ENCODE measurements at regions not wholly inside any gene's neighbourhood (a gene's known extent, or its start where the extent isn't known, plus 50 kb on each side); places are given as distances from the start of the nearest gene placed in this dataset.

DNA sequence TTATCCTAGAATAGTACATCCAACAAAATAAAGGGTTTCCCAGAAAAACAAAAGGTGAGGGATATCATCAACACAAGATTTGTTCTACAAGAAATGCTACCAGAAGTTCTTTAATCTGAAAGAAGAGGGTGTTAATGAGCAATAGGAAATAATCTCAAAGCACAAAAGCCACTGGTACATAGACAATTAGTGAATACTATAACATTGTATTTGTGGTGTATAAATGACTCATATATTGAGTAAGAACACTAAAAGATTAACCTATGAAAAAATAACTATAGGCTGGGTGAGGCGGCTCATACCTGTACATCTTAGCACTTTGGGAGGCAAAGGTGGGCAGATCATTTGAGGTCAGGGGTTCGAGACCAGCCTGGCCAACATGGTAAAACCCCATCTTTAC, 210.2 kb upstream of the SLITRK3 start:
- no peak for ATAC-seq
- TF ChIP-seq CSDC2 (CRISPR knock-in tag; IDR thresholded peaks at IDR 0.05), result no peak
- no peak for TF ChIP-seq ARNTL (CRISPR knock-in tag; IDR thresholded peaks at IDR 0.05; ENCODE audit: borderline replicate concordance, low read depth)
- TF ChIP-seq TCF4 (CRISPR knock-in tag; IDR thresholded peaks at IDR 0.05; ENCODE audit: borderline replicate concordance), result no peak
- no peak for TF ChIP-seq ZFP30 (CRISPR knock-in tag; IDR thresholded peaks at IDR 0.05)
- TF ChIP-seq ZNF565 (CRISPR knock-in tag; conservative IDR thresholded peaks at IDR 0.05; ENCODE audit: low read depth), result no peak
- TF ChIP-seq ZC3H10 (CRISPR knock-in tag; IDR thresholded peaks at IDR 0.05), result no peak
- TF ChIP-seq ZNF70 (CRISPR knock-in tag; IDR thresholded peaks at IDR 0.05), result no peak
- TF ChIP-seq, protein P1, sequence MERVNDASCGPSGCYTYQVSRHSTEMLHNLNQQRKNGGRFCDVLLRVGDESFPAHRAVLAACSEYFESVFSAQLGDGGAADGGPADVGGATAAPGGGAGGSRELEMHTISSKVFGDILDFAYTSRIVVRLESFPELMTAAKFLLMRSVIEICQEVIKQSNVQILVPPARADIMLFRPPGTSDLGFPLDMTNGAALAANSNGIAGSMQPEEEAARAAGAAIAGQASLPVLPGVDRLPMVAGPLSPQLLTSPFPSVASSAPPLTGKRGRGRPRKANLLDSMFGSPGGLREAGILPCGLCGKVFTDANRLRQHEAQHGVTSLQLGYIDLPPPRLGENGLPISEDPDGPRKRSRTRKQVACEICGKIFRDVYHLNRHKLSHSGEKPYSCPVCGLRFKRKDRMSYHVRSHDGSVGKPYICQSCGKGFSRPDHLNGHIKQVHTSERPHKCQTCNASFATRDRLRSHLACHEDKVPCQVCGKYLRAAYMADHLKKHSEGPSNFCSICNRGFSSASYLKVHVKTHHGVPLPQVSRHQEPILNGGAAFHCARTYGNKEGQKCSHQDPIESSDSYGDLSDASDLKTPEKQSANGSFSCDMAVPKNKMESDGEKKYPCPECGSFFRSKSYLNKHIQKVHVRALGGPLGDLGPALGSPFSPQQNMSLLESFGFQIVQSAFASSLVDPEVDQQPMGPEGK (CRISPR knock-in tag; IDR thresholded peaks at IDR 0.05; ENCODE audit: borderline replicate concordance), result no peak

DNA sequence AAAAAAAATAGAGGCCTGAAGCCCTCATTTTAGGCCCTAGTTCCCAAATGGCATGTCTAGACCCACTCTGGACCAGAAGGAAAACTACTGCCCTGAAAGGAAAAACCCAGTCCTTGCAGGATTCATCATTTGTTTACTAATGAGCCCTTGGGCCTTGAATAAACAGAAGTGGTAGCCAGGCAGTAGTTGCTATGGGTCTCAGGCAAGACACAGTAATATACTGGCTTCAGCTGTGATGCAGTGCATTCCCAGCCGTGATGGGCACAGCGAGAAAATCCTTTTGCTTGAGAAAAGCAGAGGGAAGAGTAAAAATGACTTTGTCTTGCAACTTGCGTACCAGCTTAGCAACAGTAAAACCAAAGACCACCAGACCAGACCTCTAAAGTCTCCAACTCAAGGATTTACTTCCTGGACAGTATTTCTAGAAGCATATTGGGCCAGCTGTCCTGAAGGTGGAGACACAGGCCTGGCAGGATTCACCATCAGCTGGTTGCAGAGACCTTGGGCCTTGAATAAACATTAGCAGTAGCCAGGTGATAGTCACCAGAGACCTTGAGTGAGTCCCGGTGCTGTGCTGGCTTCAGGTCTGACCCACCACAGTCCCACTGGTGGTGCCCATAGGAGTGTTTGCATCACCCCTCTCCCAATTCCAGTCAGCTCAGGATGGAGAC, 208.3 kb upstream of the SLITRK3 start:
- ATAC-seq, result no peak
- no peak for TF ChIP-seq ZNF565 (CRISPR knock-in tag; conservative IDR thresholded peaks at IDR 0.05; ENCODE audit: low read depth)
- TF ChIP-seq GLIS3 (CRISPR knock-in tag; IDR thresholded peaks at IDR 0.05), result no peak
- TF ChIP-seq RARB (CRISPR knock-in tag; IDR thresholded peaks at IDR 0.05), result no peak
- TF ChIP-seq SNAI2 (CRISPR knock-in tag; IDR thresholded peaks at IDR 0.05), result no peak
- TF ChIP-seq, protein P2, sequence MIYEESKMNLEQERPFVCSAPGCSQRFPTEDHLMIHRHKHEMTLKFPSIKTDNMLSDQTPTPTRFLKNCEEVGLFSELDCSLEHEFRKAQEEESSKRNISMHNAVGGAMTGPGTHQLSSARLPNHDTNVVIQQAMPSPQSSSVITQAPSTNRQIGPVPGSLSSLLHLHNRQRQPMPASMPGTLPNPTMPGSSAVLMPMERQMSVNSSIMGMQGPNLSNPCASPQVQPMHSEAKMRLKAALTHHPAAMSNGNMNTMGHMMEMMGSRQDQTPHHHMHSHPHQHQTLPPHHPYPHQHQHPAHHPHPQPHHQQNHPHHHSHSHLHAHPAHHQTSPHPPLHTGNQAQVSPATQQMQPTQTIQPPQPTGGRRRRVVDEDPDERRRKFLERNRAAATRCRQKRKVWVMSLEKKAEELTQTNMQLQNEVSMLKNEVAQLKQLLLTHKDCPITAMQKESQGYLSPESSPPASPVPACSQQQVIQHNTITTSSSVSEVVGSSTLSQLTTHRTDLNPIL (CRISPR knock-in tag; IDR thresholded peaks at IDR 0.05; ENCODE audit: low read depth), result no peak
- TF ChIP-seq, protein P3, sequence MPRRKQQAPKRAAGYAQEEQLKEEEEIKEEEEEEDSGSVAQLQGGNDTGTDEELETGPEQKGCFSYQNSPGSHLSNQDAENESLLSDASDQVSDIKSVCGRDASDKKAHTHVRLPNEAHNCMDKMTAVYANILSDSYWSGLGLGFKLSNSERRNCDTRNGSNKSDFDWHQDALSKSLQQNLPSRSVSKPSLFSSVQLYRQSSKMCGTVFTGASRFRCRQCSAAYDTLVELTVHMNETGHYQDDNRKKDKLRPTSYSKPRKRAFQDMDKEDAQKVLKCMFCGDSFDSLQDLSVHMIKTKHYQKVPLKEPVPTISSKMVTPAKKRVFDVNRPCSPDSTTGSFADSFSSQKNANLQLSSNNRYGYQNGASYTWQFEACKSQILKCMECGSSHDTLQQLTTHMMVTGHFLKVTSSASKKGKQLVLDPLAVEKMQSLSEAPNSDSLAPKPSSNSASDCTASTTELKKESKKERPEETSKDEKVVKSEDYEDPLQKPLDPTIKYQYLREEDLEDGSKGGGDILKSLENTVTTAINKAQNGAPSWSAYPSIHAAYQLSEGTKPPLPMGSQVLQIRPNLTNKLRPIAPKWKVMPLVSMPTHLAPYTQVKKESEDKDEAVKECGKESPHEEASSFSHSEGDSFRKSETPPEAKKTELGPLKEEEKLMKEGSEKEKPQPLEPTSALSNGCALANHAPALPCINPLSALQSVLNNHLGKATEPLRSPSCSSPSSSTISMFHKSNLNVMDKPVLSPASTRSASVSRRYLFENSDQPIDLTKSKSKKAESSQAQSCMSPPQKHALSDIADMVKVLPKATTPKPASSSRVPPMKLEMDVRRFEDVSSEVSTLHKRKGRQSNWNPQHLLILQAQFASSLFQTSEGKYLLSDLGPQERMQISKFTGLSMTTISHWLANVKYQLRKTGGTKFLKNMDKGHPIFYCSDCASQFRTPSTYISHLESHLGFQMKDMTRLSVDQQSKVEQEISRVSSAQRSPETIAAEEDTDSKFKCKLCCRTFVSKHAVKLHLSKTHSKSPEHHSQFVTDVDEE (CRISPR knock-in tag; IDR thresholded peaks at IDR 0.05), result no peak
- no peak for TF ChIP-seq ZNF70 (CRISPR knock-in tag; IDR thresholded peaks at IDR 0.05)
- TF ChIP-seq TCF4 (CRISPR knock-in tag; IDR thresholded peaks at IDR 0.05; ENCODE audit: borderline replicate concordance), result no peak
- no peak for TF ChIP-seq ARNTL (CRISPR knock-in tag; IDR thresholded peaks at IDR 0.05; ENCODE audit: borderline replicate concordance, low read depth)
- no peak for TF ChIP-seq OSR1 (CRISPR knock-in tag; IDR thresholded peaks at IDR 0.05)
- no peak for TF ChIP-seq ZC3H10 (CRISPR knock-in tag; IDR thresholded peaks at IDR 0.05)
- no peak for TF ChIP-seq ZFP3 (CRISPR knock-in tag; IDR thresholded peaks at IDR 0.05)
- TF ChIP-seq PPARA (CRISPR knock-in tag; IDR thresholded peaks at IDR 0.05; ENCODE audit: borderline replicate concordance), result no peak
- no peak for TF ChIP-seq ZFP30 (CRISPR knock-in tag; IDR thresholded peaks at IDR 0.05)

- no peak for ATAC-seq
- TF ChIP-seq ZFP30 (CRISPR knock-in tag; IDR thresholded peaks at IDR 0.05), result no peak
- TF ChIP-seq SNAI2 (CRISPR knock-in tag; IDR thresholded peaks at IDR 0.05), result no peak
These were observed 207.5 kb upstream of the SLITRK3 start for GRCh38 chr3:165403666-165404065.

DNA sequence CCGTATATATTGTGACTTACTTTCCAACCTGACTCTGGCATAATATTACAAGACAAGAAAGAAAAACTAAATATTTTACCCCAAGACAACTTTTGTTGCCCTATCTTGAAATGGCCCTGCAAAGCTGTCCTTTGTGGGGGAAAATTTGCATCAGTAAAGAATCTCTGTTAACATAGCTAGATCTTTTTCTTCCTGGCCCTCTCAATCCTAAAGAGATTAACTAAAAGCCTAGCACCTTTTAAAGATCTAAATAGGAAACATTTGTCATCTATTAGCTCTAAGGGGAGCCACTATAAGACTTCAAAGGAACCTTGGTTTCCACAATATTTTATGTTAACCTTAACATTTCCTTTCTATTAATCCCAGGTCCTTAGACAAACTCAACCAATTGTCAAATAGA, 199.0 kb upstream of the SLITRK3 start:
- TF ChIP-seq, protein P3 (CRISPR knock-in tag; IDR thresholded peaks at IDR 0.05), result no peak
- TF ChIP-seq OSR1 (CRISPR knock-in tag; IDR thresholded peaks at IDR 0.05) (no peak), ZFP30 (CRISPR knock-in tag; IDR thresholded peaks at IDR 0.05) (no peak), RARB (CRISPR knock-in tag; IDR thresholded peaks at IDR 0.05) (no peak), SNAI2 (CRISPR knock-in tag; IDR thresholded peaks at IDR 0.05) (no peak), CSDC2 (CRISPR knock-in tag; IDR thresholded peaks at IDR 0.05) (no peak), TCF4 (CRISPR knock-in tag; IDR thresholded peaks at IDR 0.05; ENCODE audit: borderline replicate concordance) (no peak), ZC3H10 (CRISPR knock-in tag; IDR thresholded peaks at IDR 0.05) (no peak), ISL1 (CRISPR knock-in tag; IDR thresholded peaks at IDR 0.05) (no peak), TOX (CRISPR knock-in tag; IDR thresholded peaks at IDR 0.05; ENCODE audit: borderline replicate concordance) (no peak)
- TF ChIP-seq, protein P2 (CRISPR knock-in tag; IDR thresholded peaks at IDR 0.05; ENCODE audit: low read depth), result no peak
- ATAC-seq, result no peak
